Myocyte (in vitro differentiated cells): ENCODE measurements at regions not wholly inside any gene's neighbourhood (a gene's known extent, or its start where the extent isn't known, plus 50 kb on each side); places are given as distances from the start of the nearest gene placed in this dataset.
A peak's percentile ranks its signal among the peaks of the same experiment; 100 is the strongest.

Experiments used
- DNase-seq: peaks from one replicate; pipeline ENCODE4 v3.0.0-alpha.2; 2012; ENCODE audit warnings: low read depth

- peak; percentile 83 for DNase-seq
These were observed 199.5 kb upstream of the PLEKHG7 start for GRCh38 chr12:92503029-92503931.

- DNase-seq = peak; percentile 71
These were observed 200.3 kb upstream of the PLEKHG7 start for GRCh38 chr12:92502417-92503028.

GRCh38 chr12:92496790-92497189 is 206.0 kb upstream of the PLEKHG7 start:
- DNase-seq = no peak

- peak; percentile 46 for DNase-seq
These were observed 207.7 kb upstream of the PLEKHG7 start for GRCh38 chr12:92495108-92495507.

GRCh38 chr12:92493816-92494215 is 209.0 kb upstream of the PLEKHG7 start:
- peak; percentile 82 for DNase-seq

GRCh38 chr12:92492995-92493394 is 209.8 kb upstream of the PLEKHG7 start:
- no peak for DNase-seq

- no peak for DNase-seq
These were observed 210.5 kb upstream of the PLEKHG7 start for GRCh38 chr12:92492291-92492690.

- DNase-seq = no peak
These were observed 213.0 kb upstream of the PLEKHG7 start for GRCh38 chr12:92489781-92490180.

GRCh38 chr12:92488735-92489134 is 214.1 kb upstream of the PLEKHG7 start:
- no peak for DNase-seq

- DNase-seq = no peak
These were observed 215.7 kb upstream of the PLEKHG7 start for GRCh38 chr12:92487138-92487485.

- DNase-seq = no peak
These were observed 216.2 kb upstream of the PLEKHG7 start for GRCh38 chr12:92486443-92487137.

GRCh38 chr12:92485351-92486348 is 217.1 kb upstream of the PLEKHG7 start:
- DNase-seq = no peak

- DNase-seq = peak; percentile 54
These were observed 220.2 kb upstream of the PLEKHG7 start for GRCh38 chr12:92482599-92482998.

GRCh38 chr12:92481066-92481465 is 221.7 kb upstream of the PLEKHG7 start:
- no peak for DNase-seq

- peak; percentile 48 for DNase-seq
These were observed 224.1 kb upstream of the PLEKHG7 start for GRCh38 chr12:92478692-92479091.

- DNase-seq = no peak
These were observed 225.9 kb upstream of the PLEKHG7 start for GRCh38 chr12:92476844-92477243.

- DNase-seq = no peak
These were observed 229.2 kb upstream of the PLEKHG7 start for GRCh38 chr12:92473564-92473963.

- DNase-seq = no peak
These were observed 230.6 kb upstream of the PLEKHG7 start for GRCh38 chr12:92472201-92472600.

GRCh38 chr12:92471551-92471950 is 231.2 kb upstream of the PLEKHG7 start:
- no peak for DNase-seq

GRCh38 chr12:92470608-92471021 is 232.2 kb upstream of the PLEKHG7 start:
- DNase-seq = no peak

GRCh38 chr12:92469837-92470236 is 233.0 kb upstream of the PLEKHG7 start:
- DNase-seq = peak; percentile 99
